Neural cell (in vitro differentiated cells): ENCODE measurements at regions not wholly inside any gene's neighbourhood (a gene's known extent, or its start where the extent isn't known, plus 50 kb on each side); places are given as distances from the start of the nearest gene placed in this dataset.
"Not testable (repeated sequence)": the region's sequence is repeated elsewhere in the genome, so short reads cannot be mapped to it uniquely, and the experiment has no call there.

Experiments
- CTCF ChIP-seq: fragments of 450-650 bp; IDR thresholded peaks from 2 replicates; pipeline ENCODE4 v1.5.1; 2014; ENCODE audit warnings: antibody characterized with exemption, mild to moderate bottlenecking, moderate library complexity; ENCODE audit not compliant: poor library complexity, severe bottlenecking
- EZH2 ChIP-seq: fragments of 200-600, 300-800 bp; shearing (Covaris generic), sonication (generic); IDR thresholded peaks from 2 replicates; pipeline ENCODE4 v1.6.1; 2014; ENCODE audit warnings: antibody characterized with exemption, low read length, borderline replicate concordance, mild to moderate bottlenecking; ENCODE audit not compliant: insufficient read depth, poor library complexity, severe bottlenecking
- RAD21 ChIP-seq: fragments of 450-650 bp; conservative IDR thresholded peaks from 2 replicates; pipeline ENCODE4 v1.6.1; 2014; ENCODE audit warnings: antibody characterized with exemption, mild to moderate bottlenecking, moderate library complexity

DNA sequence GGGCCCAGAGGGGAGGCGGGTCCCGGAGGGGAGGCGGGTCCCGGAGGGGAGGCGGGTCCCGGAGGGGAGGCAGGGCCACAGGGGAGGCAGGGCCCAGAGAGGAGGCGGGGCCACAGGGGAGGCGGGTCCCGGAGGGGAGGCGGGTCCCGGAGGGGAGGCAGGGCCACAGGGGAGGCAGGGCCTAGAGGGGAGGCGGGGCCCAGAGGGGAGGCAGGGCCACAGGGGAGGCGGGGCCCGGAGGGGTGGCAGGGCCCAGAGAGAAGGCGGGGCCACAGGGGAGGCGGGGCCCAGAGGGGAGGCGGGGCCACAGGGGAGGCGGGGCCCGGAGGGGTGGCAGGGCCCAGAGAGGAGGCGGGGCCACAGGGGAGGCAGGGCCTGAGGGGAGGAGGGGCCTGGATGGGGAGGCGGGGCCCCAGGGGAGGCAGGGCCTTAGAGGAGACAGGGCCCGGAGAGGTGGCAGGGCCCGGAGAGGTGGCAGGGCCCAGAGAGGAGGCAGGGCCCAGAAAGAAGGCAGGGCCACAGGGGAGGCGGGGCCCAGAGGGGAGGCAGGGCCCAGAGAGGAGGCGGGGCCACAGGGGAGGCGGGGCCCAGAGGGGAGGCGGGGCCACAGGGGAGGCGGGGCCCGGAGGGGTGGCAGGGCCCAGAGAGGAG is 81.1 kb downstream of the YTHDF1 start:
- TF ChIP-seq CTCF, EZH2, RAD21: not testable (repeated sequence)
